K562 (cell line): ENCODE measurements at regions not wholly inside any gene's neighbourhood (a gene's known extent, or its start where the extent isn't known, plus 50 kb on each side); places are given as distances from the start of the nearest gene placed in this dataset.
A peak's percentile ranks its signal among the peaks of the same experiment; 100 is the strongest.

Source experiments
- ATF6 ChIP-seq: sonication (generic); formaldehyde crosslinking; IDR thresholded peaks from 2 replicates; pipeline ENCODE4 v1.4.0; 2020; ENCODE audit warnings: mild to moderate bottlenecking, missing genetic modification reagents
- CAMTA2 ChIP-seq: fragments of 250-450 bp; sonication (Bioruptor Pico); conservative IDR thresholded peaks from 2 replicates; pipeline ENCODE4 v1.5.1; 2022
- CC2D1A ChIP-seq: fragments of 450-650 bp; IDR thresholded peaks from 2 replicates; pipeline ENCODE4 v1.6.1; 2017; ENCODE audit warnings: mild to moderate bottlenecking
- CEBPG ChIP-seq, 3 experiments: fragments of 200-800 bp in 1 of 3; sonication (Bioruptor generic) in 1 of 3; sonication (generic) in 1 of 3; formaldehyde crosslinking in 1 of 3; IDR thresholded peaks in 2 of 3; conservative IDR thresholded peaks in 1 of 3; 2 replicates each; pipeline versions ENCODE4 v1.6.1 to v1.8.0; 2016 to 2022; ENCODE audit warnings: missing compliant biosample characterization in 2 of 3, missing genetic modification characterization in 2 of 3, mild to moderate bottlenecking in 1 of 3, missing genetic modification reagents in 1 of 3
- CGGBP1 ChIP-seq: fragments of 250-450 bp; sonication (Bioruptor Pico); IDR thresholded peaks from 2 replicates; pipeline ENCODE4 v1.9.0; 2021; ENCODE audit warnings: mild to moderate bottlenecking
- CHD2 ChIP-seq: IDR thresholded peaks from 2 replicates; pipeline ENCODE4 v1.6.1; 2011; ENCODE audit warnings: low read depth, low read length
- GTF2E2 ChIP-seq: fragments of 200-800 bp; sonication (Bioruptor generic); IDR thresholded peaks from 2 replicates; pipeline ENCODE4 v1.6.1; 2016; ENCODE audit warnings: missing genetic modification characterization, missing compliant biosample characterization
- MAFG ChIP-seq: fragments of 450-650 bp; conservative IDR thresholded peaks from 2 replicates; pipeline ENCODE4 v1.6.1; 2016; ENCODE audit warnings: missing genetic modification characterization, missing compliant biosample characterization
- NFATC3 ChIP-seq: fragments of 450-650 bp; IDR thresholded peaks from 2 replicates; pipeline ENCODE4 v1.6.1; 2017; ENCODE audit warnings: mild to moderate bottlenecking
- PHF20 ChIP-seq: fragments of 450-650 bp; IDR thresholded peaks from 2 replicates; pipeline ENCODE4 v1.6.1; 2018; ENCODE audit not compliant: partially characterized antibody
- POLR2AphosphoS2 ChIP-seq: IDR thresholded peaks from 2 replicates; pipeline ENCODE4 v1.6.1; 2012; ENCODE audit warnings: low read length, improper control_type of control experiment
- RBBP5 ChIP-seq: fragments of 200-600 bp; sonication (generic); IDR thresholded peaks from 2 replicates; pipeline ENCODE4 v1.6.1; 2012; ENCODE audit warnings: borderline replicate concordance, mild to moderate bottlenecking, low read length, control low read depth, inconsistent platforms; ENCODE audit not compliant: insufficient read depth, poor library complexity, severe bottlenecking
- RBM34 ChIP-seq: fragments of 200-400 bp; formaldehyde crosslinking; IDR thresholded peaks from 2 replicates; pipeline ENCODE4 v1.6.1; 2018; ENCODE audit warnings: low read length, borderline replicate concordance; ENCODE audit not compliant: insufficient read depth
- RNF2 ChIP-seq: sonication (generic); IDR thresholded peaks from 2 replicates; pipeline ENCODE4 v1.6.1; 2016
- SP1 ChIP-seq: sonication (generic); formaldehyde crosslinking; IDR thresholded peaks from 2 replicates; pipeline ENCODE4 v1.8.1; 2022; ENCODE audit warnings: mild to moderate bottlenecking, missing genetic modification reagents
- SUPT5H ChIP-seq: fragments of 450-650 bp; IDR thresholded peaks from 2 replicates; pipeline ENCODE4 v1.6.1; 2016
- ZC3H8 ChIP-seq: fragments of 450-650 bp; IDR thresholded peaks from 2 replicates; pipeline ENCODE4 v1.6.1; 2017
- ZNF644 ChIP-seq: fragments of 200-800 bp; sonication (Bioruptor generic); IDR thresholded peaks from 2 replicates; pipeline ENCODE4 v1.6.1; 2016; ENCODE audit warnings: low read depth, missing genetic modification characterization, missing compliant biosample characterization
- ZSCAN32 ChIP-seq: fragments of 450-650 bp; formaldehyde crosslinking; IDR thresholded peaks from 2 replicates; pipeline ENCODE4 v1.4.0; 2020; ENCODE audit warnings: mild to moderate bottlenecking, moderate library complexity
- TF ChIP-seq, protein P1 (sequence below): fragments of 450-650 bp; IDR thresholded peaks from 2 replicates; pipeline ENCODE4 v1.6.1; 2014; ENCODE audit warnings: low read depth, mild to moderate bottlenecking, moderate library complexity, borderline replicate concordance
- TF ChIP-seq, protein P2 (sequence below), 2 experiments: fragments of 450-650 bp; conservative IDR thresholded peaks; 2 replicates each; pipeline ENCODE4 v1.6.1; 2017; ENCODE audit warnings: mild to moderate bottlenecking in 2 of 2, moderate library complexity in 2 of 2
- TF ChIP-seq, protein P3 (sequence below): IDR thresholded peaks from 3 replicates; pipeline ENCODE4 v1.6.1; 2011; ENCODE audit warnings: borderline replicate concordance, mild to moderate bottlenecking; ENCODE audit not compliant: insufficient read length, insufficient read depth

DNA sequence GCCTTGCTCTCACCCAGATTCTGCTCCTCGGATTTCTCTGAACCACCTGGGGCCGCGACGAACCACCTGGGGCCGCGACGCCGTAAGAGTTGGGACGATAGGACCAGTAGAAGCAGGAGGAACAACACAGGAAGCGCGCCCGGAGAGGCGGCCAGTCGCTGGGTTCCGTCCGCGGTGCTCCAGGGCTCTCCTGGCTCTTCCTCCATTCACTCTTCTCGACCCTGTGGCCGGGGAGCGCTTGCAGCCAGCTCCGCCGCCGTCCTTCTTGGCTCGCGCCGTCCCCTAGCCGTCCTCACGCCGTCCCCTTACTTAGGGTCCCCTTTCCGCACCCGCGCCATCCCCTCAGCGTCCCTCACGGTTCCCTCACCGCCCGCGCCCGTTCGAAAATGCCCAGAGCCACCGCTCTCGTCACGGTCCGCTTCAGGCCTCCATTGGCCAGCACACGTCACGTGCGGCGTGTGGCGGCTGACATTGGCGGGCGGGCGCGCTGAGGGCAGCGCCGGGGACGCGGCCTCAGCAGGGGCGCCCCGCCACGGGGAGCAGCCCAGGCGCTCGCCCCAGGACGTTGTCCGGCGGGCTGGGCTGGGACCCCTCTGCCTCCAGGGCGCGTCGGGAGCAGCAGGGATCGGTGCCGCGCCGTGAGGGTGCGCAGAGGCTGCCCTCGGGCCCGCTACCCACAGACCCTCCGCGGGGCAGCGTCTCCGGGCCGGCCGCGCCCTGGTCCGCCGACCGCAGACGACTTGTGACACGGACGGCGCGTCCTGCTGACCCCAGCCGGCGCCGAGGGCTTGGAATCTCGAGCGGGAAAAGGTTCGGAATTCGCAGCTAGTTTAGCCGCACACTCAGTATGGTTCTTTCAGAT lies 53.7 kb upstream of the PTPDC1 start (continued):
- TF ChIP-seq, protein P1, sequence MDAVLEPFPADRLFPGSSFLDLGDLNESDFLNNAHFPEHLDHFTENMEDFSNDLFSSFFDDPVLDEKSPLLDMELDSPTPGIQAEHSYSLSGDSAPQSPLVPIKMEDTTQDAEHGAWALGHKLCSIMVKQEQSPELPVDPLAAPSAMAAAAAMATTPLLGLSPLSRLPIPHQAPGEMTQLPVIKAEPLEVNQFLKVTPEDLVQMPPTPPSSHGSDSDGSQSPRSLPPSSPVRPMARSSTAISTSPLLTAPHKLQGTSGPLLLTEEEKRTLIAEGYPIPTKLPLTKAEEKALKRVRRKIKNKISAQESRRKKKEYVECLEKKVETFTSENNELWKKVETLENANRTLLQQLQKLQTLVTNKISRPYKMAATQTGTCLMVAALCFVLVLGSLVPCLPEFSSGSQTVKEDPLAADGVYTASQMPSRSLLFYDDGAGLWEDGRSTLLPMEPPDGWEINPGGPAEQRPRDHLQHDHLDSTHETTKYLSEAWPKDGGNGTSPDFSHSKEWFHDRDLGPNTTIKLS = peak; percentile 56; the same call in 1 of the 2 replicates
- no peak for TF ChIP-seq ZSCAN32 (CRISPR knock-in tag)
- no peak for TF ChIP-seq CGGBP1 (CRISPR knock-in tag)
- no peak for TF ChIP-seq ZC3H8
- TF ChIP-seq SP1 (CRISPR knock-in tag) = peak; percentile 51
- peak; percentile 76 for TF ChIP-seq GTF2E2 (tag)
- TF ChIP-seq POLR2AphosphoS2 = no peak
- TF ChIP-seq MAFG (tag) = no peak
- no peak for TF ChIP-seq CAMTA2 (CRISPR knock-in tag)
- peak; percentile 94 for TF ChIP-seq SUPT5H
- TF ChIP-seq, protein P2, sequence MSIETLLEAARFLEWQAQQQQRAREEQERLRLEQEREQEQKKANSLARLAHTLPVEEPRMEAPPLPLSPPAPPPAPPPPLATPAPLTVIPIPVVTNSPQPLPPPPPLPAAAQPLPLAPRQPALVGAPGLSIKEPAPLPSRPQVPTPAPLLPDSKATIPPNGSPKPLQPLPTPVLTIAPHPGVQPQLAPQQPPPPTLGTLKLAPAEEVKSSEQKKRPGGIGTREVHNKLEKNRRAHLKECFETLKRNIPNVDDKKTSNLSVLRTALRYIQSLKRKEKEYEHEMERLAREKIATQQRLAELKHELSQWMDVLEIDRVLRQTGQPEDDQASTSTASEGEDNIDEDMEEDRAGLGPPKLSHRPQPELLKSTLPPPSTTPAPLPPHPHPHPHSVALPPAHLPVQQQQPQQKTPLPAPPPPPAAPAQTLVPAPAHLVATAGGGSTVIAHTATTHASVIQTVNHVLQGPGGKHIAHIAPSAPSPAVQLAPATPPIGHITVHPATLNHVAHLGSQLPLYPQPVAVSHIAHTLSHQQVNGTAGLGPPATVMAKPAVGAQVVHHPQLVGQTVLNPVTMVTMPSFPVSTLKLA (conservative IDR thresholded peaks at IDR 0.05) = peak; percentile 14 to 64; a peak in 1 of 4 replicates
- no peak; the same call in 1 of the 2 replicates for TF ChIP-seq CEBPG (CRISPR knock-in tag; IDR thresholded peaks at IDR 0.05)
- no peak for TF ChIP-seq CEBPG (tag; conservative IDR thresholded peaks at IDR 0.05 in 1 of 2, IDR thresholded peaks at IDR 0.05 in 1 of 2)
- peak; percentile 92 for TF ChIP-seq RBBP5
- peak; percentile 98 for TF ChIP-seq CC2D1A
- 0 out of 2 replicates have a peak, but pooled peaks have one; percentile 68 for TF ChIP-seq ATF6 (CRISPR knock-in tag)
- TF ChIP-seq, protein P3, sequence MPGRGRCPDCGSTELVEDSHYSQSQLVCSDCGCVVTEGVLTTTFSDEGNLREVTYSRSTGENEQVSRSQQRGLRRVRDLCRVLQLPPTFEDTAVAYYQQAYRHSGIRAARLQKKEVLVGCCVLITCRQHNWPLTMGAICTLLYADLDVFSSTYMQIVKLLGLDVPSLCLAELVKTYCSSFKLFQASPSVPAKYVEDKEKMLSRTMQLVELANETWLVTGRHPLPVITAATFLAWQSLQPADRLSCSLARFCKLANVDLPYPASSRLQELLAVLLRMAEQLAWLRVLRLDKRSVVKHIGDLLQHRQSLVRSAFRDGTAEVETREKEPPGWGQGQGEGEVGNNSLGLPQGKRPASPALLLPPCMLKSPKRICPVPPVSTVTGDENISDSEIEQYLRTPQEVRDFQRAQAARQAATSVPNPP = no peak
- TF ChIP-seq ZNF644 (tag) = no peak
- peak; percentile 70 for TF ChIP-seq CHD2
- peak; percentile 75 for TF ChIP-seq PHF20
- TF ChIP-seq RBM34 = no peak
- TF ChIP-seq NFATC3 = no peak
- TF ChIP-seq RNF2 = no peak
